Body of pancreas (tissue), 4 donors: ENCODE measurements at regions not wholly inside any gene's neighbourhood (a gene's known extent, or its start where the extent isn't known, plus 50 kb on each side); places are given as distances from the start of the nearest gene placed in this dataset.
"Not testable (repeated sequence)": the region's sequence is repeated elsewhere in the genome, so short reads cannot be mapped to it uniquely, and the experiment has no call there.

Source experiments
- CTCF ChIP-seq, 7 experiments: fragments of 450-650 bp in 4 of 7; fragments of 200-600 bp in 3 of 7; sonication (generic) in 3 of 7; IDR thresholded peaks; one replicate each; pipeline ENCODE4 v1.5.1; 2016 to 2019; ENCODE audit warnings: antibody characterized with exemption in 7 of 7
- POLR2A ChIP-seq, 3 donors: fragments of 450-650 bp; IDR thresholded peaks; one replicate each; pipeline ENCODE4 v1.6.1; 2016; ENCODE audit warnings: antibody characterized with exemption in 3 of 3, mild to moderate bottlenecking in 2 of 3

- TF ChIP-seq CTCF, POLR2A (IDR thresholded peaks at IDR 0.05): not testable (repeated sequence)
Observed at GRCh38 chr2:91568391-91569338, 2877.2 kb downstream of the RPIA start.
